ENCODE measurements at regions not wholly inside any gene's neighbourhood (a gene's known extent, or its start where the extent isn't known, plus 50 kb on each side); places are given as distances from the start of the nearest gene placed in this dataset.

DNA sequence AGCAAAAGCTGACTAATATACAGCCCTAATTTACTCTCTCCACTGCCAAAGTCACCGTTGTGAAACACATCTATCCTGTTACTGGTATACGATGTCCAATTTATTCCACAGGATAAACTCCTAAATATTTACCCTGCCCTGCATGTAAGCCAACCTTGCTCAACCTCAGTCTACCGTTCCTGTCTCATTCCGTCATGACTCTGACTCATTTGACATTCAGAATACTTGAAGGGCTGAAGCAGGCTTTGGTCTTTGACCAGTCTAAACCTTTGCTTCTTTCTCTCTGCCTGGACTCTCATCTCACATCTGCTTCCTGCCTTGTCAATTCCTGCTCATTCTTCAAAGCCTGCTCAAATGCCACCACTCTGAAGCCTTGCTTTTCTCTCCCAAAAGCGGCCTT lies 157.5 kb downstream of the SCP2D1 start:
- Mint-ChIP-seq H3K4me3 (no peak overlapping the region), H3K27ac (no peak overlapping the region), H3K4me1 (peaks cover 7% of the 10 kb centered on the region), H3K27me3 (ENCODE audit: low read depth) (peaks cover 6% of the 10 kb centered on the region), H3K36me3 (ENCODE audit: low read depth) (no peaks in the 10 kb centered on the region), H3K9me3 (peaks cover 3% of the 10 kb centered on the region)
- TF ChIP-seq, protein P1, sequence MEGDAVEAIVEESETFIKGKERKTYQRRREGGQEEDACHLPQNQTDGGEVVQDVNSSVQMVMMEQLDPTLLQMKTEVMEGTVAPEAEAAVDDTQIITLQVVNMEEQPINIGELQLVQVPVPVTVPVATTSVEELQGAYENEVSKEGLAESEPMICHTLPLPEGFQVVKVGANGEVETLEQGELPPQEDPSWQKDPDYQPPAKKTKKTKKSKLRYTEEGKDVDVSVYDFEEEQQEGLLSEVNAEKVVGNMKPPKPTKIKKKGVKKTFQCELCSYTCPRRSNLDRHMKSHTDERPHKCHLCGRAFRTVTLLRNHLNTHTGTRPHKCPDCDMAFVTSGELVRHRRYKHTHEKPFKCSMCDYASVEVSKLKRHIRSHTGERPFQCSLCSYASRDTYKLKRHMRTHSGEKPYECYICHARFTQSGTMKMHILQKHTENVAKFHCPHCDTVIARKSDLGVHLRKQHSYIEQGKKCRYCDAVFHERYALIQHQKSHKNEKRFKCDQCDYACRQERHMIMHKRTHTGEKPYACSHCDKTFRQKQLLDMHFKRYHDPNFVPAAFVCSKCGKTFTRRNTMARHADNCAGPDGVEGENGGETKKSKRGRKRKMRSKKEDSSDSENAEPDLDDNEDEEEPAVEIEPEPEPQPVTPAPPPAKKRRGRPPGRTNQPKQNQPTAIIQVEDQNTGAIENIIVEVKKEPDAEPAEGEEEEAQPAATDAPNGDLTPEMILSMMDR (IDR thresholded peaks at IDR 0.05; ENCODE audit: unreplicated experiment in 3 of 3), result no peak

DNA sequence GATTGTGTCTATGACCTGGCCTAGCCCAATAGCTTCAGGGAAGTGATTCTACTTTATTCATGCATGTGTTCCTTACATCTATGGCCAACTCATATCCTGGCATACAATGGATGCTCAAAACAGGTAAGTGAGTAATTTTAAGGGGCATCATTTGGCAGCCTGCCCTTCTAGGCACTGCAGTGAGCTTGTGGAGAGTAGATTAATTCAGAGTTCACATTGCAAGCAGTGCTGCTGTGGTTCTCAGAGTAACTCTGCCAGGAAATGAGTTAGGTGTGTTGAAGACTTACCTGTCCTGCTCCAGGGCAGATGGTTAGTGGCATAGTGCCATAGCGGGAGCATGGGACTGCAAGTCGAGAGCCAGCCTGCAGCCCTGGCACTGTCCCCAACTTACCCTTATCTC lies 158.0 kb downstream of the SCP2D1 start:
- H3K36me3 Mint-ChIP-seq (ENCODE audit: low read depth), result no peaks in the 10 kb centered on the region
- H3K27me3 Mint-ChIP-seq (ENCODE audit: low read depth), result peaks cover 4% of the 10 kb centered on the region
- peaks cover 7% of the 10 kb centered on the region for H3K4me1 Mint-ChIP-seq
- TF ChIP-seq, protein P1 (IDR thresholded peaks at IDR 0.05; ENCODE audit: unreplicated experiment in 3 of 3), result no peak
- no peak overlapping the region for H3K27ac Mint-ChIP-seq
- peaks cover 3% of the 10 kb centered on the region for H3K9me3 Mint-ChIP-seq
- H3K4me3 Mint-ChIP-seq, result no peak overlapping the region

DNA sequence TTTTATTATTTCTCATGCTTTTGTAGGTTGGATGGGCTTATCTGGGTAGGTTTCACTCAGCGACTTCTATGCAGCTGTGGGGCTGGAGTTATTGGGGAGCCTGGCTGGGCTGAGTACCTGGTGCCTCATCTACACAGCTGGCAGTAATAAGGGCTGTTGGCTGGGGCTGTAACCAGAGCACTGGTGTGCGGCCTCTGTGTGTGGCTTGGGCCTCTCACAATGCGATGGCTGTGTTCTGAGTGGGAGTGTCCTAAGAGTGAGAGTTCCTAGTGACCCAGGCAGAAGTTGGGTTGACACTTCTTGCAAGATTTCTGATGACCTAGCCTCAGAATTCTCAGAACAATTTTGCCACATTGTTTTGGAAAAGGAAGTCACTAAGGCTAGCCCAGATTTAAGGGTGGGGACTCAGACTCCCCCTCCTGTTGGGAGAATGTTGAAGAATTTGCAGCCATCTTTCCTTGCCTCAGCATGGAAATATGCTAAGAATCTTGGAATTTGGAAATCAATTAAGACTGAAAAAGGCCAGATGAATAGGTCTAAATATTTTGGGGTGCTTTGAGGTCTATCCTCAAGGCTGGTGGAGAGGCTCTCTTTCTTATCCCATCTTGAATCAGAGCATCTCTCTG lies 158.8 kb downstream of the SCP2D1 start:
- H3K27ac Mint-ChIP-seq, result no peak overlapping the region
- peaks cover 2% of the 10 kb centered on the region for H3K9me3 Mint-ChIP-seq
- H3K27me3 Mint-ChIP-seq (ENCODE audit: low read depth), result peaks cover 4% of the 10 kb centered on the region
- TF ChIP-seq, protein P1 (IDR thresholded peaks at IDR 0.05; ENCODE audit: unreplicated experiment in 3 of 3), result no peak
- no peak overlapping the region for H3K4me3 Mint-ChIP-seq
- peaks cover 7% of the 10 kb centered on the region for H3K4me1 Mint-ChIP-seq
- H3K36me3 Mint-ChIP-seq (ENCODE audit: low read depth), result no peaks in the 10 kb centered on the region

DNA sequence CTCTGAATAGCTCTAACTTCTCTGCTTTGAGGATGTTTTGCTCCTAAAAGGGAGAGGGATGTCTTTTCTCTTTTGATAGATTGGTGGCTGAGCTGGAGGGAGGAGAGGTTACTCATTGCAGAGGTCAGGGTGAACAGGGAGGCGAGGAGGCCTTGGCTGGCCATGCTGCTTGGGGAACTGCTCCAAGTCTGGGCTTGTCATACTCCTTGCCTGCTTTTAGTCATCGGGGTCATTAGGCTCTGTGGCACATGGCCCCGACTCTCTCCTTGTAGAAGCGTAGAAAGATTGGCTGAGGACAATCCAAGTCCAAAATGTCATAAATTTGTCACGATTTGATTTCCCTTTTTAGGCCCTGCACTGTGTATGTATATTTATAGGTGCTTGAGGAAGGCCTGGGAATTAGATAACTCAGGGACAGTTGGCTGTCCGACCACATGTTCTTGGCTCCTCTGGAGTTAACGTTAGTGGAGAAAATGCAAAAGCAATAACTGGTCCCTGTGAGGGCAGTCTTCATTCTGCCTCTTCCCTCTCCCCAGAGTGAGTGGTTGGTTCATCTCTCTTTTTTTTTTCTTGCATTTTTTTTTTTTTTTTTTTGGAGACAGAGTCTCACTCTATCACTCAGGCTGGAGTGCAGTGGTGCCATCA lies 160.1 kb downstream of the SCP2D1 start:
- Mint-ChIP-seq H3K4me1 (peaks cover 7% of the 10 kb centered on the region), H3K27ac (peak overlapping the region in 2 of 3 experiments; percentile 90 to 93), H3K9me3 (no peaks in the 10 kb centered on the region), H3K36me3 (ENCODE audit: low read depth) (no peaks in the 10 kb centered on the region), H3K4me3 (peak overlapping the region in 1 of 3 experiments; percentile 55), H3K27me3 (ENCODE audit: low read depth) (peaks cover 4% of the 10 kb centered on the region)
- TF ChIP-seq, protein P1 (IDR thresholded peaks at IDR 0.05; ENCODE audit: unreplicated experiment in 3 of 3), result no peak

DNA sequence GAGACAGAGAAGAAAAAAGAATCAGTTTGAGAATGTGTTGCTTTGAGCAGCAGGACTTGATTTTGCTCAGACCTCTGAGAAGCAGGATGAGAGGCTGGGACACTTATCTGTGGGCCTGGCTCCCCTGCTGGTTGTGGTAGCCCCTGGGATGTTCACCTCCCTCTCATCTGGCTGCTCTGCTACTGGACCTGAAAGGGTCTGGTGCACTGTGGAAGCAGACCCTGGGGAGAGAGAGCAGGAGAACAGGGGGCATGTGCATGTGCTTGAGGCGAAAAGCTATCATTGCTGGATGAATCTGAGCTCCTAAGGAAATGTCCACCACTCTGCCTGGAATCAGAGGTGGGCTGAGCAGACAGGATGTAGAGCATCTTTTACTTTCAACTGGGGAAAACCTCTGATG lies 161.1 kb downstream of the SCP2D1 start:
- Mint-ChIP-seq H3K4me1 (peaks cover 7% of the 10 kb centered on the region), H3K4me3 (no peak overlapping the region), H3K9me3 (no peaks in the 10 kb centered on the region), H3K36me3 (ENCODE audit: low read depth) (no peaks in the 10 kb centered on the region), H3K27me3 (ENCODE audit: low read depth) (no peaks in the 10 kb centered on the region), H3K27ac (no peak overlapping the region)
- TF ChIP-seq, protein P1 (IDR thresholded peaks at IDR 0.05; ENCODE audit: unreplicated experiment in 3 of 3), result no peak

DNA sequence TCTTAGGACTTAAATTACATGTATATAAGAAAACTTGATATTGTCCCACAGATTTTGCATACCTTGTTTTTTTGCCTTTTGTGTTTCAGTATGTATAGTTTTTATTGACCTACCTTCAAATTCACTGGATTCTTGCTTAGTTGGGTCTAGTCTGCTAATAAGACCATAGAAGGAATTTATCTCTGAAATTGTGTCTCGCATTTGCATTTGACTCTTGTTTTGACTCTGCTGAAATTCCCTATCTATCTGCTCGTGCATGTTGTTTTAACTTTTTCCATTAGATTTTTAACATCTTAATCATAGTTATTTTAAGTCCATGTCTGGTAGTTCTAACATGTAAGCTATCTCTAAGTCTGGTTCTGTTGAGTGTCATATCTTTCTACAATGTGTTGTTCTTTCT lies 163.9 kb downstream of the SCP2D1 start:
- Mint-ChIP-seq H3K36me3 (ENCODE audit: low read depth) (no peaks in the 10 kb centered on the region), H3K4me3 (no peak overlapping the region), H3K9me3 (no peaks in the 10 kb centered on the region), H3K27ac (no peak overlapping the region), H3K27me3 (ENCODE audit: low read depth) (no peaks in the 10 kb centered on the region), H3K4me1 (peaks cover 7% of the 10 kb centered on the region)
- TF ChIP-seq, protein P1 (IDR thresholded peaks at IDR 0.05; ENCODE audit: unreplicated experiment in 3 of 3), result no peak
